ENCODE measurements at regions not wholly inside any gene's neighbourhood (a gene's known extent, or its start where the extent isn't known, plus 50 kb on each side); places are given as distances from the start of the nearest gene placed in this dataset.

GRCh38 chr13:26111797-26112196, 60.0 kb upstream of the SHISA2 start:
- no peak overlapping the region for H3K4me3 ChIP-seq (ENCODE audit: low read depth, low read length)
- TF ChIP-seq CTCF (IDR thresholded peaks at IDR 0.05; ENCODE audit: low read depth, low read length, missing control alignments): no peak
- no peak for DNase-seq (ENCODE audit: low read depth)
- in situ Hi-C loops (cut with HindIII; ENCODE audit: low sequenced_read_pairs): no loop called here

Data from astrocyte of the cerebellum (primary cell).